ENCODE measurements at regions not wholly inside any gene's neighbourhood (a gene's known extent, or its start where the extent isn't known, plus 50 kb on each side); places are given as distances from the start of the nearest gene placed in this dataset.
"Not testable (repeated sequence)": the region's sequence is repeated elsewhere in the genome, so short reads cannot be mapped to it uniquely, and the experiment has no call there.

- not testable (repeated sequence) for TF ChIP-seq POLR2AphosphoS5, CTCF, POLR2A, EP300 (IDR thresholded peaks at IDR 0.05)
These were observed 168.2 kb downstream of the NPR3 start for GRCh38 chr5:32879364-32879763.
